ENCODE measurements at regions not wholly inside any gene's neighbourhood (a gene's known extent, or its start where the extent isn't known, plus 50 kb on each side); places are given as distances from the start of the nearest gene placed in this dataset.
"Not testable (repeated sequence)": the region's sequence is repeated elsewhere in the genome, so short reads cannot be mapped to it uniquely, and the experiment has no call there.

DNA sequence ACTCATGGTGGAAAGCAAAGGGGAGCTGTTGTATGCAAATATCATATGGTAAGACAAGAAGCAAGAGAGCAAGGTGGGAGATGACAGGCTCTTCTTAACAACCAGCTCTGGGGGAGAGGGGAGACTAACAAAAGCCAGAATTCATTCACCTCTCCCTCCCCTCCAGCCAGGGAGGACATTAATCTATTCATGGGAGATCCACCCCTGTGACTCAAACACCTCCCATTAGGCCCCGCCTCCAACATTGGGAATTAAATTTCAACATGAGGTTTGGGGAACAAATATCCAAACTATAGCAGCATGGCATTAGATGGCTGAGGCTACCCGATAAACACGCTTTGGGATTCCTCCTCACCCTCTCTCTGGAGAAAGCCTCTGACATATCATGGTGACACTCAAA lies 210.6 kb downstream of the RHOU start:
- DNase-seq = no peak

DNA sequence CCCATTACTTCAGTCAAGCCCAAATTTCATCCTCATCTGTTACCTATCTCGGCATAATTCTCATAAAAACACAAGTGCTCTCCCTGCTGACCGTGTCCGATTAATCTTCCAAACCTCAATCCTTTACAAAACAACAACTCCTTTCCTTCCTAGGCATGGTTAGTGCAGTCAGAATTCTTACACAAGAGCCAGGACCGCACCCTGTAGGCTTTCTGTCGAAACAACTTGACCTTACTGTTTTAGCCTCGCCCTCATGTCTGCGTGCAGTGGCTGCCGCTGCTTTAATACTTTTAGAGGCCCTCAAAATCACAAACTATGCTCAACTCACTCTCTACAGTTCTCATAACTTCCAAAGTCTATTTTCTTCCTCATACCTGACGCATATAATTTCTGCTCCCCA lies 214.3 kb downstream of the RHOU start:
- not testable (repeated sequence) for DNase-seq

- DNase-seq = no peak
Measured at GRCh38 chr1:228953207-228953606, 217.9 kb downstream of the RHOU start.

GRCh38 chr1:228953808-228954207 lies 218.5 kb downstream of the RHOU start:
- not testable (repeated sequence) for DNase-seq

- DNase-seq = no peak
Measured at GRCh38 chr1:228955691-228956090, 220.4 kb downstream of the RHOU start.

GRCh38 chr1:228956864-228957263 lies 221.6 kb downstream of the RHOU start:
- DNase-seq = no peak

DNA sequence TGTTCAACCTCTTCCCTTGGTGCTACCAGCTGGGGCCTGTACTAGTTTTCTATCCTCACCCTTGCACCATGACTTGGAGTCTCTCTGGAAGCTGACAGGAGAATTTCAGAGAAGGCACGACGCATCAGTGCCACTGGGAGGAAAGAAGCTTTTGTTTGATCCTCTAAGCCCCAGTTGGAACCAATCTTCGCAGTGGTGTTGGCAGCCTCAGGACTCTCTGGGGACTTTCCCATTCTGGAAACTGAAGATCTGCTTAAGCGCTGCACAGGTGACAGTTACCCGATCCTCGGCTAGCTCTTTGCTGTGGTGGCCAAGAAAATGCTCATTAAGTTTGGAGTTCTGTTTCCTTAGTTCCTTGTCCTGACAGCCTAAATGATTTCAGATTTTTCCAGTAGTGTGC lies 222.3 kb downstream of the RHOU start:
- no peak for DNase-seq

- DNase-seq = no peak
Measured at GRCh38 chr1:228958121-228958520, 222.8 kb downstream of the RHOU start.

DNA sequence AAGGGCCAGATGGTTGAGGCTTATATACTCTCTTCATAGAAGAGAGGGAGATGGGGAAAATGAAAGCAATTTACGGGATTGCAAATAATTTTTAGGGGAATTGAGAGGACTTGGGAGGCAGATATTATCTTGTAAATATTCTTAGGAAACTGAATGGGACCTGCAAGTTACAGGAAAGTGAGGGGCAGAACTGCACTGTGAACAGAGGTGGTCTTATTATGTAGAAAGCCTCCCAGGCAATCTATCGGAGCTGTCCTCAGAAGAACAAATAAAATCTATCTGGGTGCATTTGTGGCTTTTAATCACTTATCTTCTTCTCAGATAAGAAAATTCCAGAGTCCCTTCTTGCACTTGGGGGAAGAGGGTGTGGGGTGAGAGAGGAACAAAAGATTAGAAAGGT lies 223.5 kb downstream of the RHOU start:
- DNase-seq = no peak

DNA sequence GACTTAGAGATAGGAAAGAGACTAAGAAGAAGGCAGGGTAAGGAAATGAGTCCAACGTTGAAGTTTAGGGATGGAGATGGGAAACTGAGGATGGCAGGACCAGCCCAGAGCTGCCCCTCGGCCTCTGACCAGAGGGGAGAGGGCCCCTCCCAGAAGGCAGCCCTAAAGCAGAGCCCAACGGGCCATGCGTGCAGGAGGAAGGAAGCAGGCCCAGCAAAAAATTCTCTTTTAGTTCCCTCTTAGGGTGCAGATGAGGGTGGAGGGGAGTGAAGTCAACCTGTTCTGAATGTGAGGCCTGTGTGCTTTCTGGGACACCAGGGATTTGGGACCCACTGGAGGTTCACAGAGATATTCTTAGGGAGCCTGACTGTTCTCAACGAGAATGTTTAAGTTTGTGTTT lies 225.4 kb downstream of the RHOU start:
- no peak for DNase-seq

DNA sequence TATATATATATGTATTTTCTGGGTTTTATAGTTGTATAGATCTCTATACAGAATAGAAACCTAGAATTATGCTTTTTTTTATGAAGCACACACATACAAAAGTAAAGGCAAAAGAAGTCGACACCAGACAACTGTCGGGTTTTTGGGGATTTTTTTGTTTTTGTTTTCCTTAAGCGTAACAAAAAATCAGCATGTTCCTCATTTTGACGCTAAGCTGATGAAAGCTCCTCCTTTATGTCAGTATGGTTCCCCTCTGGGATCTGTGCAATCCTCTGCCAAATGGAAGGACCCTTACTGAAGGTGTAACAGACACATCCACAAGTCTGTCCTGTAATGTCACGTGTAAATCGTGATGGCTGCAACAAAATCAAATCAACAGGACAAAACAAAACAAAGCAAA lies 226.2 kb downstream of the RHOU start:
- no peak for DNase-seq

- DNase-seq = no peak
Measured at GRCh38 chr1:228963795-228964177, 228.5 kb downstream of the RHOU start.

GRCh38 chr1:228964178-228965089 lies 229.2 kb downstream of the RHOU start:
- no peak for DNase-seq

DNA sequence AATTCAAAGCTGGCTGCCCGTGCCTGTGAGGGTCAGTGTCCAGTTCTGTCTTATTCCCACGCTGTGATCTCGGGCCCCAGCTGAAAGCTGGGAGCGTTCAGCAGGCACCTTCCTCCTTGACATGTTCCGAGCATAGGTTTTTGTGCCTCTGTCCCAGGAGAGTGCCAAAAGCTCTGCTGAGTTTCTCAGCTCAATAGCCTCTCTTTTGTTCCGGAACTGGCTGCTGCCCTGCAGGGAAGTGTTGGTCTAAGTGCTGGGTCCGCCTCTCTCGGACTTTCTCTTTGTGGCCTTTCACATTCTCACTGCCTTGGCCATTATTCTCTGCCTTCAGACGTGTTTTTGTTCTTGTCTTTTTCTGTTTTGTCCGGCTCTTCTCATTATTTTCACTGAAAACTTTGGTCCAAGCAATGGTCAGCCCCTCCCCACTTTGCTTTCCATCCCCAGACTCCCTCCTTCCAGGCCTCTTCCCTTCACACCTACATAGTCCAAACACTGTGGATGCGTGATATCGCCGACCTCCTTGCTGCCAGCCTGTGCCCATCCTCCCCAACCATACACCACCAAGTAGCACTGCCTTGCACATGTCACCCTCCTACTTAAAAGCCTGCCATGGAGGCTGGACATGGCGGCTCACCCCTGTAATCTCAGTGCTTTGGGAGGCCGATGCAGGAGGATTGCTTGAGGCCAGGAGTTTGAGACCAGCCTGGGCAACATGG lies 233.8 kb downstream of the RHOU start:
- no peak for DNase-seq

DNA sequence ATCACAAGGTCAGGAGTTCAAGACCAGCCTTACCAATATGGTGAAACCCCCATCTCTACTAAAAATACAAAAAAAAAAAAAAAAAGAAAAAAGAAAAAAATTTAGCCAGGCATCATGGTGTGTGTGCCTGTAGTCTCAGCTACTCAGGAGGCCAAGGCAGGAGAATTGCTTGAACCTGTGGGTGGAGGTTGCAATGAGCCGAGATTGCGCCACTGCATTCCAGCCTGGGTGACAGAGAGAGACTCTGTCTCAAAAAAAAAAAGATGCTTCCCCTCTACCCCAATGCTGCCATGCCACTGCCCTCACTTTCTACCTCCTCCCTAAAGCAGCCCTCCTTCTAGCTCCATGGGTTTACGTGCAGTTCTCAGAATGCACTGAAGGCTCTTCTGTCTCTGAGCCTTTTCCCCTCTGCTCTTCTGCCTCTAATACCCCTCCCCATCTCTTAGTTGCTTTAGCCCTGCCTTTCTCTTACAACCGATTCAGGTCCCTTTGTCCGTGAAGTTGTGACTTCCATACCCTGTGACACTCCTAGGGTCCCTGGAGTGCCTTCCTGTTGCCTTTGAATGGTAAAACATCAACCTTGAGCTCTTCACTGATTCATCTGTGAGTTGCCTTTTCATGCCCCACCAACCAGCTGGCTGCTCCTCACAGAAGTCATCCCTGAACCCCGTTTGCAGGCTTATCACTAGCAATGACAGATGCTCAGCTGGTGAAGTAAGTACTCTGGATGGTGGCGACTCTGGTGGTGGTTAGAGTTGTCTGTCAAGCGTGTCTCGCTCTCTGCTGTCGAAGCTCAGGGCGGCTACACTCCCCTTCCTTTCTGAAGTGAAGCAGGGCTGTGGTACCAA lies 234.9 kb downstream of the RHOU start:
- no peak for DNase-seq

- no peak for DNase-seq
Measured at GRCh38 chr1:228972576-228972975, 237.3 kb downstream of the RHOU start.

DNA sequence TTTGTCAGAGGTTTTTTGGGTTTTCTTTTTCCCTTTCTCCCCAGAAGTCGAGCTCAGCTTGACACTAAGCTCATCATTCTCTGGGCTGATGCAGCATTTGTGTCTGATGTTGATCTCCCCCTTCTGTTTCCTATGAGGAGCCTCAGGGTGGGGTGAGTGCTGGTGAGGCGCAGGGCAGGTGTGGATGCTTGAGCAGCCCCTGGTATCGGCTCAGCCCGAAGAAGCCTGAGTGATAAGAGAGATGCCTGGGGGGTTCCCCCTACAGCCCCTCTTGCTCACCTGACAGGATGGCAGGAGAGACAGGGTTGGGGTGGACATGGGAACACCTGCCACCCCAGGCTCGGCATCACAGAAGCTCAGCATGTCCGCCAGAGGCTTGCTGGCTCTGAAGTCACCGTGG lies 239.0 kb downstream of the RHOU start:
- no peak for DNase-seq

DNA sequence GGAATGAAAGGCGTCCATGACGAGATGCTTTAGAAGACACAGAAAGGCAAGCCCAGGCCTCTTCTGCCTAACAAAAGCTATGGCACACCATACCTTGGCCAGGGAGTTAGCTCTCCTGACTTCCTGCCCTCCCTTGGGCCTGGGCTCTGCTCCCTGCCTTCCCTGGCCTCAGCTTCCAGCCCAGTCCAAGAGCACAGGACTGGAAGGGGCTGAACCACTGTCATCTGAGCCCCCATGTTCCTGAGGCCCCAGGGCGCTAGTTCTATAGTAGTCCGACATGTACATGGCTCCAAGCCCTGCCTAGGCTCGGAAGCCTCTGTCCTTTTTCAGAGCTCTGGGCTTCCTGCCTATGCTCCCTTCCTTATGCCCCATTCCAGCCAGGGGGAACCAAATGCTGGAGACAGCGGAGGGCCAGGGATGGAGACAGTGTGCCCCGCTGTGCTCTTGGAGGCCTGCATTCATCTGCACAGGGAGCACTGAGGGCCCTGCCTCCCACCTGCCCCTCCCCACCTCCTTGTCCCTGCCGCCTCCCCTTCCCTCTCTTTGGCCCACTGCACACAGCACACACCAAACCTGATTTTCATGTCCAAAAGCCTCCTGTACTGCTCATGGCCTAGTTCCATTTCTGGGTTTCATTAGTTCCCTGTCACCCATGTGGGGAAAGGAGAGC lies 240.1 kb downstream of the RHOU start:
- DNase-seq = no peak

GRCh38 chr1:228976316-228976715 lies 241.0 kb downstream of the RHOU start:
- no peak for DNase-seq

DNA sequence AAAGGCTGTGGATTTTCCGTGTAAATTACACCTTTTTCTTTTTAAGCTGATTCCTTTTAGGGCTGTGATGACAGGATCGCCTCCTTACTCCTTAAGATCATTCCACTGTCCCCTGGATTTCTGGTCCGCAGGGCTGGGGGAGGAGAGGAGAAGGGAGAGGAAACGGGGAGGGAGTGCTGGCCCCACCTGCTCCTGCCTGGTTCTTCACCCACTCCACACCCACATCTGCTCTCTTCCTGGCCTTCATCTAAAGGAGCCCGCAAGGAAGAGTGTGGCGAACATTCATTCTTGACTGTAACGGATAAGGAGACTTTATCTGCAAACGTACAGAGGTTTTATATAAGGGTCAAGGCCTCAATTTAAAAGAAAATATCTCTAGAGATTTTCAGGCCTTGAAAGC lies 242.0 kb downstream of the RHOU start:
- DNase-seq = no peak

DNA sequence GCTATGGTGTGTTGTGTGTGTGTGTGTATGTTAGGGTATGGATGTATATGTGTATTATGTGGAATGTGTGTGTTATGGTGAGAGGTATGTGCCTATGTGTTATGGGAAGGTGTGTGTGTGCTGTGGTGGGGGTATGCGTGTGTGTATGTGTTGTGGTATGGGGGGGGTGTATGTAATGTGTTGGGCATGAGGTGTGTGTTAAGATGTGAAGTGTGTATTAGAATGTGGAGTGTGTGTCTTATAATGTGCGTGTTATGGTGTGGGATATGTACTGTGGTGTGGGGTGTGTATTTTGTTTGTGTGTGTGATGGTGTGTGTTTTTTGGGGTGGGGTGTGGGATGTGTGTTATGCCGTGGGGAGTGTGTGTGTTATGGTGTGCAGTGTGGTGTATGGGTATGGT lies 242.5 kb downstream of the RHOU start:
- DNase-seq = no peak

GRCh38 chr1:228978484-228979324 lies 243.4 kb downstream of the RHOU start:
- no peak for DNase-seq

Data from SHP77 (cell line).